Activated B cell treated with CpG ODN at 0.5 μM for 24 hours (primary cell): ENCODE measurements at regions not wholly inside any gene's neighbourhood (a gene's known extent, or its start where the extent isn't known, plus 50 kb on each side); places are given as distances from the start of the nearest gene placed in this dataset.

Source experiments
- ATAC-seq: fragments of 200-7000 bp; cut with Tn5 transposase; one replicate; pipeline ENCODE4 v1.10.0; 2021; ENCODE audit warnings: low read depth, mild to moderate bottlenecking, moderate library complexity
- CTCF ChIA-PET: fragments of 350-600 bp; sonication (Branson Sonifier 250); formaldehyde crosslinking; loops from one replicate; lab custom pipeline; 2021; ENCODE audit warnings: antibody characterized with exemption; lab: Charles Lee
- POLR2A ChIA-PET: fragments of 350-600 bp; sonication (Branson Sonifier 250); formaldehyde crosslinking; loops from one replicate; lab custom pipeline; 2021; ENCODE audit warnings: antibody characterized with exemption; lab: Charles Lee
- DNase-seq: peaks from one replicate; pipeline ENCODE4 v3.0.0; 2022
- H3K27ac Mint-ChIP-seq: one replicate; pipeline ENCODE4 v1.8.0; 2020; ENCODE audit warnings: mixed read lengths
- H3K27me3 Mint-ChIP-seq: one replicate; pipeline ENCODE4 v1.8.0; 2021; ENCODE audit warnings: mixed read lengths
- H3K36me3 Mint-ChIP-seq: one replicate; pipeline ENCODE4 v1.8.0; 2021; ENCODE audit warnings: low read depth, mixed read lengths
- H3K4me1 Mint-ChIP-seq: one replicate; pipeline ENCODE4 v1.8.0; 2021; ENCODE audit warnings: mixed read lengths
- H3K4me3 Mint-ChIP-seq: one replicate; pipeline ENCODE4 v1.8.0; 2020; ENCODE audit warnings: mild to moderate bottlenecking, mixed read lengths
- H3K9me3 Mint-ChIP-seq: one replicate; pipeline ENCODE4 v1.8.0; 2020; ENCODE audit warnings: mixed read lengths
- CTCF ChIP-seq: fragments of 200-600 bp; IDR thresholded peaks from one replicate; pipeline ENCODE4 v1.8.0; 2022; ENCODE audit warnings: antibody characterized with exemption, mild to moderate bottlenecking
- intact Hi-C: fragments of 100-400 bp; cut with micrococcal nuclease; formaldehyde crosslinking; loops from one replicate; pipeline ENCODE4 v1.15.1; 2024

GRCh38 chr20:7123457-7123856 is 356.0 kb downstream of the BMP2 start:
- Mint-ChIP-seq H3K27me3 (no peaks in the 10 kb centered on the region), H3K4me3 (no peak overlapping the region), H3K36me3 (no peaks in the 10 kb centered on the region), H3K4me1 (no peaks in the 10 kb centered on the region), H3K27ac (no peak overlapping the region), H3K9me3 (peaks cover 3% of the 10 kb centered on the region)
- no peak for TF ChIP-seq CTCF
- intact Hi-C loops, result no loop called here
- ChIA-PET CTCF (no interaction called here), POLR2A (no interaction called here)
- ATAC-seq, result no peak
- no peak for DNase-seq

GRCh38 chr20:7124120-7124519 is 356.6 kb downstream of the BMP2 start:
- H3K9me3 Mint-ChIP-seq, result peaks cover 3% of the 10 kb centered on the region
- no peak for TF ChIP-seq CTCF
- POLR2A ChIA-PET, result no interaction called here
- H3K27ac Mint-ChIP-seq, result no peak overlapping the region
- no peak overlapping the region for H3K4me3 Mint-ChIP-seq
- no peaks in the 10 kb centered on the region for H3K36me3 Mint-ChIP-seq
- ATAC-seq (no peak), DNase-seq (no peak)
- H3K27me3 Mint-ChIP-seq, result no peaks in the 10 kb centered on the region
- H3K4me1 Mint-ChIP-seq, result no peaks in the 10 kb centered on the region
- intact Hi-C loops, result no loop called here
- CTCF ChIA-PET, result no interaction called here

GRCh38 chr20:7136886-7137285 is 369.4 kb downstream of the BMP2 start:
- no peaks in the 10 kb centered on the region for H3K27me3 Mint-ChIP-seq
- H3K27ac Mint-ChIP-seq, result no peak overlapping the region
- H3K4me3 Mint-ChIP-seq, result no peak overlapping the region
- ChIA-PET CTCF (no interaction called here), POLR2A (no interaction called here)
- no peaks in the 10 kb centered on the region for H3K4me1 Mint-ChIP-seq
- intact Hi-C loops, result no loop called here
- no peaks in the 10 kb centered on the region for H3K36me3 Mint-ChIP-seq
- no peak for TF ChIP-seq CTCF
- H3K9me3 Mint-ChIP-seq, result no peaks in the 10 kb centered on the region
- DNase-seq (no peak), ATAC-seq (no peak)

- Mint-ChIP-seq H3K36me3 (no peaks in the 10 kb centered on the region), H3K4me1 (no peaks in the 10 kb centered on the region), H3K9me3 (no peaks in the 10 kb centered on the region), H3K27ac (no peak overlapping the region), H3K27me3 (no peaks in the 10 kb centered on the region), H3K4me3 (no peak overlapping the region)
- TF ChIP-seq CTCF, result no peak
- ATAC-seq, result no peak
- intact Hi-C loops, result no loop called here
- ChIA-PET CTCF (no interaction called here), POLR2A (no interaction called here)
- DNase-seq, result no peak
Observed at GRCh38 chr20:7137395-7138151, 370.1 kb downstream of the BMP2 start.

- no peak overlapping the region for H3K27ac Mint-ChIP-seq
- CTCF ChIA-PET, result no interaction called here
- intact Hi-C loops, result no loop called here
- H3K4me1 Mint-ChIP-seq, result no peaks in the 10 kb centered on the region
- TF ChIP-seq CTCF, result no peak
- DNase-seq, result no peak
- H3K9me3 Mint-ChIP-seq, result peaks cover 3% of the 10 kb centered on the region
- POLR2A ChIA-PET, result no interaction called here
- H3K27me3 Mint-ChIP-seq, result no peaks in the 10 kb centered on the region
- H3K4me3 Mint-ChIP-seq, result no peak overlapping the region
- H3K36me3 Mint-ChIP-seq, result no peaks in the 10 kb centered on the region
- no peak for ATAC-seq
Observed at GRCh38 chr20:7144464-7144863, 377.0 kb downstream of the BMP2 start.
